Gastroesophageal sphincter (tissue), 4 donors: ENCODE measurements at regions not wholly inside any gene's neighbourhood (a gene's known extent, or its start where the extent isn't known, plus 50 kb on each side); places are given as distances from the start of the nearest gene placed in this dataset.

Source experiments
- ATAC-seq: fragments of 150-250 bp; one replicate; pipeline ENCODE4 v1.9.1; 2016; ENCODE audit warnings: mild to moderate bottlenecking, moderate library complexity
- H3K27ac ChIP-seq, 4 donors: fragments of 200-600 bp; sonication (generic) in 3 of 4; 1 replicate in 3 of 4; 2 replicates in 1 of 4; pipeline ENCODE4 v1.5.1; 2016 to 2019
- H3K27me3 ChIP-seq: fragments of 200-600 bp; sonication (generic); one replicate; pipeline ENCODE4 v1.5.1; 2019
- H3K36me3 ChIP-seq, 2 donors: fragments of 200-600 bp; sonication (generic); one replicate each; pipeline ENCODE4 v1.5.1; 2019; ENCODE audit warnings: control low read depth in 1 of 2
- H3K4me1 ChIP-seq, 3 donors: fragments of 200-600 bp; sonication (generic); 1 replicate in 2 of 3; 2 replicates in 1 of 3; pipeline ENCODE4 v1.5.1; 2016 to 2019; ENCODE audit warnings: control low read depth in 2 of 3
- H3K4me3 ChIP-seq, 2 donors: fragments of 200-600 bp; sonication (generic); one replicate each; pipeline ENCODE4 v1.5.1; 2019; ENCODE audit warnings: mild to moderate bottlenecking in 1 of 2, moderate library complexity in 1 of 2
- H3K9me3 ChIP-seq, 3 donors: fragments of 200-600 bp; sonication (generic); one replicate each; pipeline ENCODE4 v1.5.1; 2017 to 2019; ENCODE audit warnings: control low read depth in 2 of 3
- CTCF ChIP-seq, 4 experiments: fragments of 200-600 bp in 2 of 4; fragments of 450-650 bp in 2 of 4; sonication (generic) in 1 of 4; IDR thresholded peaks; one replicate each; pipeline ENCODE4 v1.5.1; 2017 to 2019; ENCODE audit warnings: antibody characterized with exemption in 4 of 4, mild to moderate bottlenecking in 2 of 4, moderate library complexity in 2 of 4
- EP300 ChIP-seq: sonication (generic); formaldehyde crosslinking; IDR thresholded peaks from one replicate; pipeline ENCODE4 v1.6.1; 2017; ENCODE audit warnings: antibody characterized with exemption, mild to moderate bottlenecking
- POLR2A ChIP-seq, 2 donors: fragments of 450-650 bp; IDR thresholded peaks; one replicate each; pipeline ENCODE4 v1.6.1; 2017; ENCODE audit warnings: antibody characterized with exemption in 2 of 2, mild to moderate bottlenecking in 2 of 2, moderate library complexity in 1 of 2
- POLR2AphosphoS5 ChIP-seq: sonication (generic); formaldehyde crosslinking; IDR thresholded peaks from one replicate; pipeline ENCODE4 v1.6.1; 2017; ENCODE audit warnings: antibody characterized with exemption
- WGBS, 2 donors: methylation state at CpG; one replicate each; pipeline ENCODE4 v1.1.5; 2018; ENCODE audit warnings: low coverage in 1 of 2; 5-methylcytosine and 5-hydroxymethylcytosine counted together

- 67 to 88% methylated on average over 1 of the region's 6 CpGs for WGBS, 2 donors
- Histone ChIP-seq H3K4me3 (no peak overlapping the region), H3K27me3 (no peaks in the 10 kb centered on the region), H3K9me3 (no peaks in the 10 kb centered on the region), H3K4me1 (peaks cover 0 to 62% (median 18%) of the 10 kb centered on the region in 3 donors), H3K36me3 (no peaks in the 10 kb centered on the region), H3K27ac (no peak overlapping the region)
- TF ChIP-seq EP300, result no peak
- no peak for TF ChIP-seq POLR2AphosphoS5
- TF ChIP-seq CTCF (IDR thresholded peaks at IDR 0.05), result no peak
- TF ChIP-seq POLR2A (IDR thresholded peaks at IDR 0.05), result no peak
- no peak for ATAC-seq
Observed at GRCh38 chr9:129405827-129406213, 215.1 kb downstream of the C9orf50 start.

GRCh38 chr9:129405089-129405826 lies 215.6 kb downstream of the C9orf50 start:
- TF ChIP-seq POLR2AphosphoS5 (no peak), POLR2A (IDR thresholded peaks at IDR 0.05) (no peak), EP300 (no peak), CTCF (IDR thresholded peaks at IDR 0.05) (no peak)
- no peak overlapping the region for H3K4me3 ChIP-seq
- H3K36me3 ChIP-seq, result no peaks in the 10 kb centered on the region
- H3K27me3 ChIP-seq, result no peaks in the 10 kb centered on the region
- no peak overlapping the region for H3K27ac ChIP-seq
- no peaks in the 10 kb centered on the region for H3K9me3 ChIP-seq
- peaks cover 0 to 62% (median 18%) of the 10 kb centered on the region in 3 donors for H3K4me1 ChIP-seq
- ATAC-seq, result no peak
- 73 to 84% methylated on average over 3 to 5 of the region's 13 CpGs for WGBS, 2 donors

- Histone ChIP-seq H3K4me3 (no peak overlapping the region), H3K27me3 (no peaks in the 10 kb centered on the region), H3K36me3 (no peaks in the 10 kb centered on the region), H3K4me1 (peaks cover 0 to 62% (median 18%) of the 10 kb centered on the region in 3 donors), H3K27ac (no peak overlapping the region), H3K9me3 (no peaks in the 10 kb centered on the region)
- TF ChIP-seq POLR2A (IDR thresholded peaks at IDR 0.05) (no peak), CTCF (IDR thresholded peaks at IDR 0.05) (no peak)
- 100% methylated on average over 1 of the region's 8 CpGs; no CpG with 5 or more reads in 1 of the 2 donors for WGBS, 2 donors
- no peak for ATAC-seq
Observed at GRCh38 chr9:129404621-129405020, 216.3 kb downstream of the C9orf50 start.

- Histone ChIP-seq H3K36me3 (no peaks in the 10 kb centered on the region), H3K27ac (peak overlapping the region in 1 of 4 donors; percentile 80), H3K4me3 (no peak overlapping the region), H3K9me3 (no peaks in the 10 kb centered on the region), H3K4me1 (peaks cover 0 to 57% (median 17%) of the 10 kb centered on the region in 3 donors), H3K27me3 (no peaks in the 10 kb centered on the region)
- TF ChIP-seq EP300 (no peak), POLR2A (IDR thresholded peaks at IDR 0.05) (no peak), POLR2AphosphoS5 (no peak), CTCF (IDR thresholded peaks at IDR 0.05) (no peak)
- ATAC-seq, result no peak
- 73 to 80% methylated on average over 1 to 6 of the region's 10 CpGs for WGBS, 2 donors
Observed at GRCh38 chr9:129403779-129404620, 216.9 kb downstream of the C9orf50 start.
